ENCODE measurements at regions not wholly inside any gene's neighbourhood (a gene's known extent, or its start where the extent isn't known, plus 50 kb on each side); places are given as distances from the start of the nearest gene placed in this dataset.

DNA sequence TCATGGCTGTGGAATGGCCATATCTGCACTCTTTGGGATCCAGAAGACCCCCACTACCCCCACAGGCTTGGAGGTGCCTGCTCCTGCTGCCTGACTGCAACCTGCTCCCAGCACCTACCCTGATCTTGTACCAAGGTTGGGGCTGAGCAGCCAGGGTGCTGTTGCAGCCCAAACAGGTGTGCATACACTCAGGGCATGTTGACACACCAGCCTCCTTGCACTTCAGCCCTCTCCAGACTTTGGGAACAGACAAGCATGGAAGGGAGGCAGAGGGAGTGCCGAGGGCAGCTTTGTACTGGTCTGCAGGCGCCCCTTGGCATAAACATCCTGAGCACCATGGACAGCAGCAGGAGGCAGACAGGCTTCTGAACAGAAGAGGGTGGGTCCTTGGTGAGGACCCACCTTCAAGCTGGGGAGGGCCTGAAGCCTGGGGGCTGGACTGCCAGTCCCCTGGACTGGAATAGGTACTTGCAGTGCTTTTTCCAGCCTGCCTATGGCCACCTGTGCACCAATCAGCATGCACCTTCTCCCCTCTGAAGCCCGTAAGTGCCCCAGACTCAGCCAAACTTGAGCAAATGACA is 1675.8 kb downstream of the HACE1 start:
- Histone ChIP-seq H3K9me1 (replicated peaks; ENCODE audit: control insufficient read depth, extremely low read depth, insufficient read depth, low read length) (no peaks in the 10 kb centered on the region), H3K4me2 (ENCODE audit: insufficient read depth, low read length) (no peak overlapping the region), H3K27ac (ENCODE audit: insufficient read depth, low read depth, low read length) (no peak overlapping the region), H4K20me1 (replicated peaks; ENCODE audit: control insufficient read depth, extremely low read depth, insufficient read depth, low read length) (no peaks in the 10 kb centered on the region), H3K4me1 (ENCODE audit: control insufficient read depth, extremely low read depth, insufficient read depth, low read length) (no peaks in the 10 kb centered on the region), H3K4me3 (replicated peaks in 1 of 3; ENCODE audit: insufficient read depth in 1 of 3, low read depth in 1 of 3, low read length in 3 of 3) (no peak overlapping the region), H3K36me3 (ENCODE audit: control insufficient read depth in 2 of 2, extremely low read depth in 1 of 2, insufficient read depth in 2 of 2, low read length in 2 of 2) (no peaks in the 10 kb centered on the region), H3K79me2 (ENCODE audit: control insufficient read depth, insufficient read depth, low read length) (no peaks in the 10 kb centered on the region), H3K27me3 (ENCODE audit: control insufficient read depth in 2 of 2, insufficient read depth in 2 of 2, low read length in 2 of 2) (no peaks in the 10 kb centered on the region), H3K9me3 (replicated peaks; ENCODE audit: control insufficient read depth, insufficient read depth, low read length) (no peaks in the 10 kb centered on the region), H3K9ac (replicated peaks; ENCODE audit: extremely low read depth, insufficient read depth, low read length) (no peak overlapping the region), H2AFZ (ENCODE audit: low read depth, low read length) (no peak overlapping the region)
- dilution Hi-C loops (cut with MboI; ENCODE audit: extremely low pct_ligation_motif_present, low sequenced_read_pairs): no loop called here
- BruUV-seq (replicated peaks): no TSS peak
- no peak for DNase-seq (ENCODE audit: low read depth, low spot score)
- POLR2A ChIA-PET: no interaction called here
- CTCF ChIA-PET: no interaction called here
- intact Hi-C loops (cut with micrococcal nuclease): no loop called here
- FAIRE-seq: no peak
- no peak for TF ChIP-seq FOS (IDR thresholded peaks at IDR 0.05; ENCODE audit: borderline replicate concordance, insufficient read depth, low read length)
- TF ChIP-seq GATA2 (IDR thresholded peaks at IDR 0.05; ENCODE audit: insufficient read depth, insufficient read length, low read depth, low read length): no peak
- TF ChIP-seq, protein P1, sequence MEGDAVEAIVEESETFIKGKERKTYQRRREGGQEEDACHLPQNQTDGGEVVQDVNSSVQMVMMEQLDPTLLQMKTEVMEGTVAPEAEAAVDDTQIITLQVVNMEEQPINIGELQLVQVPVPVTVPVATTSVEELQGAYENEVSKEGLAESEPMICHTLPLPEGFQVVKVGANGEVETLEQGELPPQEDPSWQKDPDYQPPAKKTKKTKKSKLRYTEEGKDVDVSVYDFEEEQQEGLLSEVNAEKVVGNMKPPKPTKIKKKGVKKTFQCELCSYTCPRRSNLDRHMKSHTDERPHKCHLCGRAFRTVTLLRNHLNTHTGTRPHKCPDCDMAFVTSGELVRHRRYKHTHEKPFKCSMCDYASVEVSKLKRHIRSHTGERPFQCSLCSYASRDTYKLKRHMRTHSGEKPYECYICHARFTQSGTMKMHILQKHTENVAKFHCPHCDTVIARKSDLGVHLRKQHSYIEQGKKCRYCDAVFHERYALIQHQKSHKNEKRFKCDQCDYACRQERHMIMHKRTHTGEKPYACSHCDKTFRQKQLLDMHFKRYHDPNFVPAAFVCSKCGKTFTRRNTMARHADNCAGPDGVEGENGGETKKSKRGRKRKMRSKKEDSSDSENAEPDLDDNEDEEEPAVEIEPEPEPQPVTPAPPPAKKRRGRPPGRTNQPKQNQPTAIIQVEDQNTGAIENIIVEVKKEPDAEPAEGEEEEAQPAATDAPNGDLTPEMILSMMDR (IDR thresholded peaks at IDR 0.05; ENCODE audit: extremely low read depth in 1 of 2, insufficient read depth in 1 of 2, low read depth in 1 of 2, low read length in 2 of 2): no peak
- TF ChIP-seq, protein P2, sequence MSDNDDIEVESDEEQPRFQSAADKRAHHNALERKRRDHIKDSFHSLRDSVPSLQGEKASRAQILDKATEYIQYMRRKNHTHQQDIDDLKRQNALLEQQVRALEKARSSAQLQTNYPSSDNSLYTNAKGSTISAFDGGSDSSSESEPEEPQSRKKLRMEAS (IDR thresholded peaks at IDR 0.05; ENCODE audit: insufficient read depth, insufficient read length): no peak
- no peak for TF ChIP-seq MYC (IDR thresholded peaks at IDR 0.05; ENCODE audit: low read depth, low read length)
- TF ChIP-seq JUN (IDR thresholded peaks at IDR 0.05; ENCODE audit: borderline replicate concordance, insufficient read depth, insufficient read length, low read depth): no peak
- no peak for TF ChIP-seq POLR2A (IDR thresholded peaks at IDR 0.05; ENCODE audit: low read depth, low read length)
- no peak for TF ChIP-seq POLR2AphosphoS5 (IDR thresholded peaks at IDR 0.05; ENCODE audit: insufficient read depth, low read depth, low read length)
- TF ChIP-seq EZH2 (IDR thresholded peaks at IDR 0.05; ENCODE audit: borderline replicate concordance, low read depth, low read length, severe bottlenecking): no peak

Measured in endothelial cell of umbilical vein (primary cell).